NCI-H526 treated with DMSO at 0.1 percent for 48 hours (cell line): ENCODE measurements at regions not wholly inside any gene's neighbourhood (a gene's known extent, or its start where the extent isn't known, plus 50 kb on each side); places are given as distances from the start of the nearest gene placed in this dataset.
"Not testable (repeated sequence)": the region's sequence is repeated elsewhere in the genome, so short reads cannot be mapped to it uniquely, and the experiment has no call there.

Experiments
- DNase-seq: peaks from one replicate; lab custom pipeline; 2025; lab: John Stamatoyannopoulos, UW

GRCh38 chr1:90291431-90292216 is 296.7 kb downstream of the ZNF326 start:
- DNase-seq, result no peak

DNA sequence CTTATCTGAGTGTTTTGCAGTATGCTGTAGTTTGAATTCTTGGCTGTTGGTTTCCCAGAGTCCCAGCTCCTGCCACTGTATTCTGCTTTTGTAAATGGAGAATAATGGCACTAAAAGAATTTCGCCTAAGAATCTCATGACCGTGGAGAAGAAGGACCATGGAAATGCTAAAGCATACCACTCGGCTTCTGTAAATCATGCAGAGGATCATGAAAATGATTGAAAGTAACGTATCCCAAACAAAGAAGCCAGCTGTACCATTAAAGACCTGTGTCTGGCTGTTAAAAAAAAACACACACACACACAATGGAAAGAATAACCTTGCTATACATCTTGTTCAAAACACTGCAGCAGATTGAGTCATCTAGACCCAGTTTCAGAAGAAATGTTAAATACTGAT is 287.9 kb downstream of the ZNF326 start:
- no peak for DNase-seq

- DNase-seq, result not testable (repeated sequence)
These were observed 287.0 kb downstream of the ZNF326 start for GRCh38 chr1:90281886-90282285.

GRCh38 chr1:90277270-90277669 is 282.4 kb downstream of the ZNF326 start:
- DNase-seq, result no peak

- no peak for DNase-seq
These were observed 279.5 kb downstream of the ZNF326 start for GRCh38 chr1:90274376-90274775.

- no peak for DNase-seq
These were observed 278.4 kb downstream of the ZNF326 start for GRCh38 chr1:90273241-90273774.

- no peak for DNase-seq
These were observed 267.9 kb downstream of the ZNF326 start for GRCh38 chr1:90262791-90263190.

DNA sequence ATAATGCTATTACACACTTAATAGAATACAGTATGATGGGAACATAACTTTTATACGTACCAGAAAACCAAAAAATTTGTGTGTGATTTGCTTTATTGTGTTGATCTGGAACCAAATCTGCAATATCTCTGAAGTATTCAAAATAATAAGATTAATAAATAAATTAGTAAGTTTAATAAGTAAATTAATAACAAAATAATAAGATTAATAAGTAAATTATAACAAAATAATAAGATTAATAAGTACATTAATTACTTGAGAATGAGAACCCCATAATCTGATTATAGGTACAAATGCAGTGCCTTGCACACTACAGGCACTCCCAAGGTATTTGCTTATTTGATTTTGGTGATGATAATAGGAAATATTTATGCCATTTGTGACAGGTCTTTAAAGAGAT is 267.4 kb downstream of the ZNF326 start:
- no peak for DNase-seq

- no peak for DNase-seq
These were observed 251.2 kb downstream of the ZNF326 start for GRCh38 chr1:90246069-90246468.

- no peak for DNase-seq
These were observed 241.6 kb downstream of the ZNF326 start for GRCh38 chr1:90236493-90236892.

- no peak for DNase-seq
These were observed 228.5 kb downstream of the ZNF326 start for GRCh38 chr1:90223401-90223800.

GRCh38 chr1:90220941-90221693 is 226.2 kb downstream of the ZNF326 start:
- DNase-seq, result no peak

- DNase-seq, result no peak
These were observed 225.6 kb downstream of the ZNF326 start for GRCh38 chr1:90220496-90220895.

DNA sequence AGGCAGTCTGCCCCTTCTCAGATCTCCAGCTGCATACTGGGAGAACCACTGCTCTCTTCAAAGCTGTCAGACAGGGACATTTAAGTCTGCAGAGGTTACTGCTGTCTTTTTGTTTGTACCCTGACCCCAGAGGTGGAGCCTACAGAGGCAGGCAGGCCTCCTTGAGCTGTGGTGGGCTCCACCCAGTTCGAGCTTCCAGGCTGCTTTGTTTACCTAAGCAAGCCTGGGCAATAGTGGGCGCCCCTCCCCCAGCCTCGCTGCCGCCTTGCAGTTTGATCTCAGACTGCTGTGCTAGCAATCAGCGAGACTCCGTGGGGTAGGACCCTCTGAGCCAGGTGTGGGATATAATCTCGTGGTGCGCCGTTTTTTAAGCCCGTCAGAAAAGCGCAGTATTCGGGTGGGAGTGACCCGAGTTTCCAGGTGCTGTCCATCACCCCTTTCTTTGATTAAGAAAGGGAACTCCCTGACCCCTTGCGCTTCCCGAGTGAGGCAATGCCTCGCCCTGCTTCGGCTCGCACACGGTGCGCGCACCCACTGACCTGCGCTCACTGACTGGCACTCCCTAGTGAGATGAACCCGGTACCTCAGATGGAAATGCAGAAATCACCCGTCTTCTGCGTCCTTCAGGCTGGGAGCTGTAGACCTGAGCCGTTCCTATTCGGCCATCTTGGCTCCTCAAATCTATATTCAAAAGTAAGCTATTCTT is 224.4 kb downstream of the ZNF326 start:
- not testable (repeated sequence) for DNase-seq

- DNase-seq, result no peak
These were observed 216.0 kb downstream of the ZNF326 start for GRCh38 chr1:90210633-90211491.

DNA sequence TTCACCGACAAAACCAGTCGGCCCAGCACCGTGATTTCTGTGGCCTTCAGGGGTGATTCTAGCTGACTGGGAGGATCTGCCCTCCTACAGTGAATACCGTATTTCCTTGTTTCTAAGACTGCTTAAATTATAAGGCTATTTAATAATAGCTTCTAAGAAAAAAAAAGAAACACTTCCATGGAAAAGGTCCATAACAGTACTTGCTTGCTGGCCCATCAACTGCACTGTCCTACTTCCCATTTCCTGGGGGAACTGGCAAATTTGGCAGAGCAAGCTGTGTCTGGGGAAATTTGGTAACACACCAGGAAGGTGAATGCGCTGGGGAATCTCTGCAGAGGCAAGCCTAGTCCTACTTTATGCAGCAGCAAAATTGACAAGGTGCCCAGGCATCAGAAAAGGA is 214.0 kb downstream of the ZNF326 start:
- DNase-seq, result no peak

- DNase-seq, result no peak
These were observed 211.3 kb downstream of the ZNF326 start for GRCh38 chr1:90206260-90206659.

DNA sequence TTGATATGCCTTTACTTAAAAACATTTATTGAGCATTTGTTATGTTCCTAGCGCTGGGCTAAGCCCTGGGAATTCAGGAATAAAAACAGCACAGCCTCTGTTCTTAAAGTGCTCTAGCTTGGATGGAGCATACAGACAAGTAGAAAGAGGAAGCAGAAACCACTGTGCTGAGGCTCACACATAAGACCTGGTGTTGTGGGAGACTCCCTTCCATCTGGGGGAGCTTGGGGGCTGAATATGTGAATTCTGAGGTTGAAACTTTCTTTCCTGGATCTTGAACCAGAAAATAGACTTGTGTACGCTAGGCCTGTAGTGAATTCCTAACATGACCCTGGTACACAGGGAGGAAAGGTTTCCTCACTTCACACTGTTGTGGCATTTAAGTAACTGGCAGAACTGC is 209.9 kb downstream of the ZNF326 start:
- no peak for DNase-seq

DNA sequence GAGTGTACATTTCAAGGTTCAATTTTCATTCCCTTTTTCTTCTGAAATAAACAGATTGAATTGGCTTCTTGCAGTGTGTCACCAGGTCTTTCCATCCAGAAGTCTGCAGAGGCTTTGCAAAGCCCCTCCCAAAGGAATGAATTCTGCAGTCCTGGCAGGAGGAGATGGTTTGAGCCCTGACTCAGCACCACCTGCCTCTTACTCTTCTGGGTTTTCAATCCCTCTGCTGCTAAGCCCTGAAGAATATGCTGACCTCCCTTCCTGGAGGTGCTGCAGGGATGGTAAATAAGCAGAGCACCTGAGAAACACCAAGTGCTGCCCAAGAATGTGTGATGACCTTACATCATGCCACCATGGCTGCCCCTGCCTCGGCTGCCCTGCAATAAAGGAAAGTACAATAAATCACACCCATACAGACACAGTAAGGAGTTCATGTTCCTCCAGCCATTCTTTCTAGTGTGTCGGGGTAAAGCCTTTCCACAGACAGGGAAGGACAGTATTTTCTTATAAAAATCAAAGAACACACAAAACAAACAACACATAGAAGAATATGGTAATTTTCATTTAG is 209.2 kb downstream of the ZNF326 start:
- DNase-seq, result no peak

DNA sequence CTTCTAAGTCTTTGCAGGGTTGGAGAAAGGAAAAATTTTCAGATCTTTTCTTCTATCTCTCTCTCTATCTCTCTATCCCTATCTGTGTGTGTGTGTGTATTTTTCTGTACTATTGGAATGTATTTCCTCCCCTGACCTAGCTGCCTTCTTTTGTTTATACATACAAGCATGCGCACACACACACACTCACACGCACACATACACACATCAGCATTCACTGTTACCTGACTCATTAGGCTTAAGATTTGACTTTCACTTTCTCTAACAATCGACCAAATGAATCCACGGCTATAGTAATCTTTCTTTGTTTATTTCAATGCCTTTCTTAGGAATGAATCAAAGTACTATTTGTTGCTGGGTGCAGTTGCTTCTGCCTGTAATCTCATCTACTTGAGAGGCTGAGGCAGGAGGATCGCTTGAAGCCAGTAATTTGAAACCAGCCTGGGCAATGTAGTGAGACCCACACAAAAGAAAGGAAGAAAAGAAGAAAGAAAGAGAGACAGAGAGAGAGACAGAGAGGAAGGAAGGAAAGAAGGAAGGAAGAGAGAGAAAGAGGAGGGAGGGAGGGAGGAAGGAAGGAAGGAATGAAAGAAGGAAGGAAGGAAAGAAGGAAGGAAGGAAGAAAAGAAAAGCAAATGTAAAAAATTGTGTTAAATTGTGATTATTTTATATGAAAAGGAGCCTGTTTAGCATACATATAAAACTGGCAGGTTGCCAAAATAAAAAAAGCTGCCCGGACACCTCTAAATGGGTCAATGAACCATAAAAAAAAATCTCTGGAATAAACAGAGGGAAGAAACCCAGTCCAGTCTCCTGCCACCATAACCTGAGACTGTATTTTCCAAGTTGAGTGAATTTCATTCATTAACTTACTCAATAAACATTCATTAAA is 206.8 kb downstream of the ZNF326 start:
- DNase-seq, result no peak
